ENCODE measurements at regions not wholly inside any gene's neighbourhood (a gene's known extent, or its start where the extent isn't known, plus 50 kb on each side); places are given as distances from the start of the nearest gene placed in this dataset.

DNA sequence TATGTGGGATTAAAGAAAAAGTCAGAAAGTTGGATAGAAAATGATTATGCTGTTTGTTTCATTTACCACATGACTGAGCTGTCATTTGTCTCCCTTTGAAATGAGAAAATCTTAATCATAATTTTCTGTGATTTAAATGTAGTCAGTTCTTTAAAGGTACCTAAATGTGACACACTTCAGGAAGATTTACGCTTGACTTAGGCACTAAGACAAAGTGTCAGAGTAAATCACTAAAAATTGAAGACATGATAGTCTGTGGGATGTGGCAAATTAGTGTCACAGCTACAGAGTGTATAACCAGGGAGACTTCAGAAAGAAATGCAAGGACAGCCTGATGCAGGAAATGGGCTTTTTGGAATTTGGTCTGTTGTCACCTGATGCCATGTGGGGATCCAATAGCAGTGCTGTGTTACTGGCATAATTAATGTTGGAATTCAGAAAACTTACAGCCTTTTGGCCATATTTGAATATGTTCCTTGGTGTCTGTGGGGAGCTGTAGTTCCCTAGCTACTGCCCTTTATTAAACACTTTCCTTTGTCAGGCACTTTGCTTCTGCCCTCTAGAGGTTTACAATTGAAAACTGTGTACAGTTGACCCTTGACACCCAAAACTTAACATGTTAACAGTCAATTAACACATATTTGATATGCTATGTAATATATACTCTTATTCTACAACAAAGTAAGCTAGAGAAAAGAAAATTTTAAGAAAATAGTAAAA is 493.8 kb downstream of the UTRN start:
- H3K27me3 Mint-ChIP-seq (ENCODE audit: unreplicated experiment), result no peaks in the 10 kb centered on the region
- no peaks in the 10 kb centered on the region for H3K9me3 Mint-ChIP-seq (ENCODE audit: unreplicated experiment)
- H3K4me1 Mint-ChIP-seq (ENCODE audit: unreplicated experiment), result no peaks in the 10 kb centered on the region
- no peak overlapping the region for H3K27ac Mint-ChIP-seq (ENCODE audit: unreplicated experiment)
- no peak overlapping the region for H3K4me3 Mint-ChIP-seq (ENCODE audit: unreplicated experiment)
- DNase-seq (ENCODE audit: extremely low spot score, unreplicated experiment), result no peak
- TF ChIP-seq, protein P1, sequence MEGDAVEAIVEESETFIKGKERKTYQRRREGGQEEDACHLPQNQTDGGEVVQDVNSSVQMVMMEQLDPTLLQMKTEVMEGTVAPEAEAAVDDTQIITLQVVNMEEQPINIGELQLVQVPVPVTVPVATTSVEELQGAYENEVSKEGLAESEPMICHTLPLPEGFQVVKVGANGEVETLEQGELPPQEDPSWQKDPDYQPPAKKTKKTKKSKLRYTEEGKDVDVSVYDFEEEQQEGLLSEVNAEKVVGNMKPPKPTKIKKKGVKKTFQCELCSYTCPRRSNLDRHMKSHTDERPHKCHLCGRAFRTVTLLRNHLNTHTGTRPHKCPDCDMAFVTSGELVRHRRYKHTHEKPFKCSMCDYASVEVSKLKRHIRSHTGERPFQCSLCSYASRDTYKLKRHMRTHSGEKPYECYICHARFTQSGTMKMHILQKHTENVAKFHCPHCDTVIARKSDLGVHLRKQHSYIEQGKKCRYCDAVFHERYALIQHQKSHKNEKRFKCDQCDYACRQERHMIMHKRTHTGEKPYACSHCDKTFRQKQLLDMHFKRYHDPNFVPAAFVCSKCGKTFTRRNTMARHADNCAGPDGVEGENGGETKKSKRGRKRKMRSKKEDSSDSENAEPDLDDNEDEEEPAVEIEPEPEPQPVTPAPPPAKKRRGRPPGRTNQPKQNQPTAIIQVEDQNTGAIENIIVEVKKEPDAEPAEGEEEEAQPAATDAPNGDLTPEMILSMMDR (IDR thresholded peaks at IDR 0.05), result peak; percentile 27
- H3K36me3 Mint-ChIP-seq (ENCODE audit: unreplicated experiment), result peaks cover 56% of the 10 kb centered on the region

DNA sequence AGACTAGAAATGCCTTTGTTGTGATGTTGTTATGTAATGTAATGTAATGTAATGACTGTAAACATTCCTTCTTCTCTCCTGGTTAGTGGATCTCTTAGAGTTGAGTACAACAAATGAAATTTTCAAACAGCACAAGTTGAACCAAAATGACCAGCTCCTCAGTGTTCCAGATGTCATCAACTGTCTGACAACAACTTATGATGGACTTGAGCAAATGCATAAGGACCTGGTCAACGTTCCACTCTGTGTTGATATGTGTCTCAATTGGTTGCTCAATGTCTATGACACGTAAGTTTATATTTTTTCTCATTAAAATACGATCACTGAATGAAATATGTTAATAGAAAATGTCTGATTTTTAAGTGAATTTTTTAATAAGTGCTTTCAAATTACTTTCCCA is 496.7 kb downstream of the UTRN start:
- no peaks in the 10 kb centered on the region for H3K27me3 Mint-ChIP-seq (ENCODE audit: unreplicated experiment)
- peaks cover 41% of the 10 kb centered on the region for H3K36me3 Mint-ChIP-seq (ENCODE audit: unreplicated experiment)
- no peak overlapping the region for H3K27ac Mint-ChIP-seq (ENCODE audit: unreplicated experiment)
- no peak overlapping the region for H3K4me3 Mint-ChIP-seq (ENCODE audit: unreplicated experiment)
- no peaks in the 10 kb centered on the region for H3K9me3 Mint-ChIP-seq (ENCODE audit: unreplicated experiment)
- TF ChIP-seq, protein P1 (IDR thresholded peaks at IDR 0.05), result no peak
- DNase-seq (ENCODE audit: extremely low spot score, unreplicated experiment), result no peak
- H3K4me1 Mint-ChIP-seq (ENCODE audit: unreplicated experiment), result no peaks in the 10 kb centered on the region

DNA sequence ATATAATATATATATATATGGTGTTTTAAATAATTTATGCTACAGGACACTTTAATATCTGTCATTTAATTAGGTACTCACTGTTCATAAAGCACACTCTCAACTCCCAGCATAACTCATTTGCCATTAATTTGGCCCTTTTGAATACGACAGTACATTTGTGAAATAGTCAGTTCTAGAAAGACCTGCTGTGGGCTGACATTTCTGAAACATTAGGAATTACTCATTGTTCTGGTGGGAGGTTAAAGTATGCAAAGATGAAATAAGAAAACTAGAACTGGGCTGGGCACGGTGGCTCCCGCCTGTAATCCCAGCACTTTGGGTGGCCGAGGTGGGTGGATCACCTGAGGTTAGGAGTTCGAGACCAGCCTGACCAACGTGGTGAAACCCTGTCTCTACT is 497.5 kb downstream of the UTRN start:
- no peak overlapping the region for H3K4me3 Mint-ChIP-seq (ENCODE audit: unreplicated experiment)
- no peak for DNase-seq (ENCODE audit: extremely low spot score, unreplicated experiment)
- H3K27me3 Mint-ChIP-seq (ENCODE audit: unreplicated experiment), result no peaks in the 10 kb centered on the region
- H3K9me3 Mint-ChIP-seq (ENCODE audit: unreplicated experiment), result no peaks in the 10 kb centered on the region
- H3K4me1 Mint-ChIP-seq (ENCODE audit: unreplicated experiment), result no peaks in the 10 kb centered on the region
- peaks cover 40% of the 10 kb centered on the region for H3K36me3 Mint-ChIP-seq (ENCODE audit: unreplicated experiment)
- TF ChIP-seq, protein P1 (IDR thresholded peaks at IDR 0.05), result no peak
- no peak overlapping the region for H3K27ac Mint-ChIP-seq (ENCODE audit: unreplicated experiment)

DNA sequence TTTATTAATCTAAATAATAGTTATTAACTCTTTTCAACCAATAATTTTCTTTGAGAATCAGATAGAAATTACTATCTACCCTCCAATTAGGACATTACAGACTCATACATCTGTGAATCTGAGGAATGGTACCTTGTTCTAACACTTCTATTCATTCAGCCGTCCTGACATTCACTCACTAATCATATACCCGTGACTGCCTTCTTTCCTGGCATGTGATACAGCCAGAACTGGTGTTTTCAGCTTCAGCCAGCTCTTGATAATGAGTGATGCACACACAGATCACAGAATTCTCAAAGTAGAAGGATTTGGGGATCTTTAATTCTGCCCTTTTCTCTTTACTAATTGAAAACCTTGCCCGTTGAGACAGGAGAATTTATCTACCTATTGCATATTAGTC is 499.9 kb downstream of the UTRN start:
- DNase-seq (ENCODE audit: extremely low spot score, unreplicated experiment), result no peak
- Mint-ChIP-seq H3K27ac (ENCODE audit: unreplicated experiment) (no peak overlapping the region), H3K4me1 (ENCODE audit: unreplicated experiment) (no peaks in the 10 kb centered on the region), H3K9me3 (ENCODE audit: unreplicated experiment) (no peaks in the 10 kb centered on the region), H3K4me3 (ENCODE audit: unreplicated experiment) (no peak overlapping the region), H3K36me3 (ENCODE audit: unreplicated experiment) (peaks cover 34% of the 10 kb centered on the region), H3K27me3 (ENCODE audit: unreplicated experiment) (no peaks in the 10 kb centered on the region)
- TF ChIP-seq, protein P1 (IDR thresholded peaks at IDR 0.05), result no peak

DNA sequence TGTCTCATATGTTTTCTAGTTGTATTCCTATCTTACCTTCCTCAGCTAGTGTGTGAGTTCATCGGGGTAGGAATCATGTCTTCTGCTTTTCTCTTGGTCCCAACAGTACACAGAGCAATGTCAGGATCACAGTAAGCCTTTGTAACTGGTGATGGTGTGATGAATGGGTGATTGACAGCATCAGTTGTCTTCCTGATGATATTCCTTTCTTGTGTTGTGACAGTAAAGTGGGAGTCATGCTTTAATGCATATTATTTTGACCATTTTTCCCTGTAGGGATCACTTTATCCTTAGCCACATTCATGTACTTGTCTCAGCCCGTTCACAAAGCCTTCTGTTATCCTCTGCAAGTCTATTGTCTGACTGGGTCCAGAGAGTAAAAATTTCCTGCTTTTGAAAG is 501.7 kb downstream of the UTRN start:
- TF ChIP-seq, protein P1 (IDR thresholded peaks at IDR 0.05), result no peak
- DNase-seq (ENCODE audit: extremely low spot score, unreplicated experiment), result no peak
- Mint-ChIP-seq H3K36me3 (ENCODE audit: unreplicated experiment) (peaks cover 31% of the 10 kb centered on the region), H3K27me3 (ENCODE audit: unreplicated experiment) (no peaks in the 10 kb centered on the region), H3K4me3 (ENCODE audit: unreplicated experiment) (no peak overlapping the region), H3K27ac (ENCODE audit: unreplicated experiment) (no peak overlapping the region), H3K4me1 (ENCODE audit: unreplicated experiment) (peaks cover 9% of the 10 kb centered on the region), H3K9me3 (ENCODE audit: unreplicated experiment) (no peaks in the 10 kb centered on the region)

Data from osteocyte (in vitro differentiated cells).